ENCODE measurements at regions not wholly inside any gene's neighbourhood (a gene's known extent, or its start where the extent isn't known, plus 50 kb on each side); places are given as distances from the start of the nearest gene placed in this dataset.
"Not testable (repeated sequence)": the region's sequence is repeated elsewhere in the genome, so short reads cannot be mapped to it uniquely, and the experiment has no call there.

- no peak for DNase-seq
These were observed 1666.1 kb upstream of the WWC1 start for GRCh38 chr5:166625210-166625865.

GRCh38 chr5:166637295-166637694, 1654.2 kb upstream of the WWC1 start:
- DNase-seq, result no peak

- DNase-seq, result no peak
These were observed 1652.3 kb upstream of the WWC1 start for GRCh38 chr5:166639151-166639550.

- DNase-seq, result not testable (repeated sequence)
These were observed 1651.3 kb upstream of the WWC1 start for GRCh38 chr5:166640136-166640535.

GRCh38 chr5:166648736-166649135, 1642.7 kb upstream of the WWC1 start:
- DNase-seq, result no peak

- no peak for DNase-seq
These were observed 1641.8 kb upstream of the WWC1 start for GRCh38 chr5:166649676-166650075.

- DNase-seq, result no peak
These were observed 1640.2 kb upstream of the WWC1 start for GRCh38 chr5:166651234-166651633.

GRCh38 chr5:166671811-166672210, 1619.6 kb upstream of the WWC1 start:
- DNase-seq, result no peak

- no peak for DNase-seq
These were observed 1619.0 kb upstream of the WWC1 start for GRCh38 chr5:166672431-166672830.

GRCh38 chr5:166677891-166678290, 1613.6 kb upstream of the WWC1 start:
- DNase-seq, result no peak

- DNase-seq, result no peak
These were observed 1612.1 kb upstream of the WWC1 start for GRCh38 chr5:166679331-166679730.

- no peak for DNase-seq
These were observed 1596.1 kb upstream of the WWC1 start for GRCh38 chr5:166695326-166695725.

GRCh38 chr5:166708291-166708690, 1583.2 kb upstream of the WWC1 start:
- DNase-seq, result no peak

- DNase-seq, result no peak
These were observed 1581.8 kb upstream of the WWC1 start for GRCh38 chr5:166709691-166710090.

- DNase-seq, result no peak
These were observed 1581.2 kb upstream of the WWC1 start for GRCh38 chr5:166710271-166710670.

- DNase-seq, result no peak
These were observed 1578.8 kb upstream of the WWC1 start for GRCh38 chr5:166712447-166713185.

GRCh38 chr5:166713295-166713694, 1578.2 kb upstream of the WWC1 start:
- no peak for DNase-seq

- DNase-seq, result no peak
These were observed 1574.5 kb upstream of the WWC1 start for GRCh38 chr5:166716856-166717492.

GRCh38 chr5:166719991-166720390, 1571.5 kb upstream of the WWC1 start:
- no peak for DNase-seq

GRCh38 chr5:166722939-166723338, 1568.5 kb upstream of the WWC1 start:
- no peak for DNase-seq

- DNase-seq, result no peak
These were observed 1567.2 kb upstream of the WWC1 start for GRCh38 chr5:166724284-166724683.

- no peak for DNase-seq
These were observed 1565.9 kb upstream of the WWC1 start for GRCh38 chr5:166725593-166725992.

- no peak for DNase-seq
These were observed 1565.0 kb upstream of the WWC1 start for GRCh38 chr5:166726406-166726805.

GRCh38 chr5:166742951-166743350, 1548.5 kb upstream of the WWC1 start:
- not testable (repeated sequence) for DNase-seq
